Uterus (tissue), 3 donors: ENCODE measurements at regions not wholly inside any gene's neighbourhood (a gene's known extent, or its start where the extent isn't known, plus 50 kb on each side); places are given as distances from the start of the nearest gene placed in this dataset.
A peak's percentile ranks its signal among the peaks of the same experiment; 100 is the strongest.

Experiments used
- DNase-seq, 2 donors: peaks; one replicate each; pipeline ENCODE4 v3.0.0-alpha.2; 2019 to 2020
- H3K27ac ChIP-seq, 2 donors: fragments of 200-600 bp; sonication (generic); 1 replicate in 1 of 2; 2 replicates in 1 of 2; pipeline ENCODE4 v1.5.1; 2016 to 2018
- H3K27me3 ChIP-seq, 2 donors: fragments of 200-600 bp; sonication (generic); one replicate each; pipeline ENCODE4 v1.5.1; 2018 to 2019; ENCODE audit warnings: control low read depth in 1 of 2
- H3K36me3 ChIP-seq, 2 donors: fragments of 200-600 bp; sonication (generic); one replicate each; pipeline ENCODE4 v1.5.1; 2019; ENCODE audit warnings: control low read depth in 1 of 2
- H3K4me1 ChIP-seq, 2 donors: fragments of 200-600 bp; sonication (generic); one replicate each; pipeline ENCODE4 v1.5.1; 2018 to 2019; ENCODE audit warnings: control low read depth in 1 of 2
- H3K4me3 ChIP-seq, 2 donors: fragments of 200-600 bp; sonication (generic); 1 replicate in 1 of 2; 2 replicates in 1 of 2; pipeline ENCODE4 v1.5.1; 2018 to 2019; ENCODE audit warnings: mild to moderate bottlenecking in 1 of 2
- H3K9me3 ChIP-seq, 2 donors: fragments of 200-600 bp; sonication (generic); one replicate each; pipeline ENCODE4 v1.5.1; 2019; ENCODE audit warnings: control low read depth in 1 of 2
- CTCF ChIP-seq, 4 experiments: fragments of 200-600 bp in 2 of 4; fragments of 450-650 bp in 2 of 4; sonication (generic) in 2 of 4; IDR thresholded peaks; one replicate each; pipeline ENCODE4 v1.5.1; 2016 to 2019; ENCODE audit warnings: antibody characterized with exemption in 4 of 4, mild to moderate bottlenecking in 2 of 4, moderate library complexity in 1 of 4
- POLR2A ChIP-seq, 2 donors: fragments of 450-650 bp; IDR thresholded peaks; one replicate each; pipeline ENCODE4 v1.6.1; 2016; ENCODE audit warnings: antibody characterized with exemption in 2 of 2, mild to moderate bottlenecking in 1 of 2, moderate library complexity in 1 of 2
- intact Hi-C: fragments of 100-400 bp; cut with DNase I; formaldehyde crosslinking; loops from one replicate; pipeline ENCODE4 v1.15.1; 2023; ENCODE audit warnings: low total_unique reads
- donor health status: DM: yes; HTN: yes; CAD: no.

GRCh38 chr3:124491875-124492274, 238.4 kb upstream of the UMPS start:
- Histone ChIP-seq H3K27me3 (no peaks in the 10 kb centered on the region), H3K27ac (no peak overlapping the region), H3K9me3 (no peaks in the 10 kb centered on the region), H3K4me3 (no peak overlapping the region), H3K36me3 (no peaks in the 10 kb centered on the region), H3K4me1 (no peaks in the 10 kb centered on the region)
- TF ChIP-seq POLR2A (IDR thresholded peaks at IDR 0.05): no peak
- no peak for TF ChIP-seq CTCF (IDR thresholded peaks at IDR 0.05)
- DNase-seq: no peak
- intact Hi-C loops: loop anchor here (10.0 kb wide), 1 partner anchor 63 kb away; no protein-coding TSS in a partner anchor

GRCh38 chr3:124492824-124493223, 237.4 kb upstream of the UMPS start:
- no peak overlapping the region for H3K4me3 ChIP-seq
- H3K27me3 ChIP-seq: no peaks in the 10 kb centered on the region
- H3K9me3 ChIP-seq: no peaks in the 10 kb centered on the region
- H3K36me3 ChIP-seq: no peaks in the 10 kb centered on the region
- intact Hi-C loops: loop anchor here (10.0 kb wide), 1 partner anchor 62 kb away; no protein-coding TSS in a partner anchor
- no peak overlapping the region for H3K27ac ChIP-seq
- no peaks in the 10 kb centered on the region for H3K4me1 ChIP-seq
- TF ChIP-seq POLR2A (IDR thresholded peaks at IDR 0.05) (no peak), CTCF (IDR thresholded peaks at IDR 0.05) (peak; percentile 13 to 49 (median 35))
- DNase-seq: peak; percentile 27 to 39

- intact Hi-C loops: loop anchor here (10.0 kb wide), 1 partner anchor 59 kb away; no protein-coding TSS in a partner anchor
- Histone ChIP-seq H3K9me3 (no peaks in the 10 kb centered on the region), H3K36me3 (no peaks in the 10 kb centered on the region), H3K4me3 (no peak overlapping the region), H3K27me3 (no peaks in the 10 kb centered on the region), H3K27ac (no peak overlapping the region), H3K4me1 (no peaks in the 10 kb centered on the region)
- no peak for TF ChIP-seq CTCF (IDR thresholded peaks at IDR 0.05)
- DNase-seq: no peak
Observed at GRCh38 chr3:124496061-124496460, 234.2 kb upstream of the UMPS start.

GRCh38 chr3:124497487-124497886, 232.8 kb upstream of the UMPS start:
- no peak overlapping the region for H3K27ac ChIP-seq
- intact Hi-C loops: loop anchor here (10.0 kb wide), 1 partner anchor 57 kb away; no protein-coding TSS in a partner anchor

GRCh38 chr3:124498891-124499290, 231.4 kb upstream of the UMPS start:
- H3K27ac ChIP-seq: no peak overlapping the region
- no peak for DNase-seq
- TF ChIP-seq CTCF (IDR thresholded peaks at IDR 0.05) (no peak), POLR2A (IDR thresholded peaks at IDR 0.05) (no peak)
- no peaks in the 10 kb centered on the region for H3K27me3 ChIP-seq
- H3K36me3 ChIP-seq: no peaks in the 10 kb centered on the region
- no peaks in the 10 kb centered on the region for H3K4me1 ChIP-seq
- no peak overlapping the region for H3K4me3 ChIP-seq
- no peaks in the 10 kb centered on the region for H3K9me3 ChIP-seq
- intact Hi-C loops: loop anchor here (10.0 kb wide), 1 partner anchor 56 kb away; no protein-coding TSS in a partner anchor

More at GRCh38 chr3:124497487-124497886, 232.8 kb upstream of the UMPS start:
- no peaks in the 10 kb centered on the region for H3K27me3 ChIP-seq
- no peak overlapping the region for H3K4me3 ChIP-seq
- DNase-seq: no peak
- H3K36me3 ChIP-seq: no peaks in the 10 kb centered on the region
- no peaks in the 10 kb centered on the region for H3K4me1 ChIP-seq
- no peaks in the 10 kb centered on the region for H3K9me3 ChIP-seq
- TF ChIP-seq CTCF (IDR thresholded peaks at IDR 0.05): no peak
- TF ChIP-seq POLR2A (IDR thresholded peaks at IDR 0.05): no peak
